WTC11 (cell line): ENCODE measurements at regions not wholly inside any gene's neighbourhood (a gene's known extent, or its start where the extent isn't known, plus 50 kb on each side); places are given as distances from the start of the nearest gene placed in this dataset.

Experiments used
- ATAC-seq: fragments of 200-7000 bp; cut with Tn5 transposase; 2 replicates; pipeline ENCODE4 v1.10.0; 2021; ENCODE audit warnings: mild to moderate bottlenecking, moderate library complexity
- CTCF ChIA-PET: fragments of 300-600 bp; sonication (Branson Sonifier 250); formaldehyde crosslinking; loops from one replicate; lab custom pipeline; 2021; ENCODE audit warnings: antibody characterized with exemption; lab: Charles Lee
- POLR2A ChIA-PET: fragments of 350-600 bp; sonication (Branson Sonifier 250); formaldehyde crosslinking; loops from one replicate; lab custom pipeline; 2021; ENCODE audit warnings: antibody characterized with exemption; lab: Charles Lee
- DNase-seq: peaks from one replicate; pipeline ENCODE4 v3.0.0; 2021; ENCODE audit warnings: low spot score
- H3K27ac Mint-ChIP-seq: 2 replicates; pipeline ENCODE4 v1.8.0; 2021; ENCODE audit warnings: mixed read lengths
- H3K27me3 Mint-ChIP-seq: 2 replicates; pipeline ENCODE4 v1.8.0; 2021; ENCODE audit warnings: low read depth, mild to moderate bottlenecking, moderate library complexity, mixed read lengths
- H3K36me3 Mint-ChIP-seq: 2 replicates; pipeline ENCODE4 v1.8.0; 2021; ENCODE audit warnings: mixed read lengths
- H3K4me1 Mint-ChIP-seq: 2 replicates; pipeline ENCODE4 v1.8.0; 2022; ENCODE audit warnings: mixed read lengths
- H3K4me3 Mint-ChIP-seq: 2 replicates; pipeline ENCODE4 v1.8.0; 2021; ENCODE audit warnings: mild to moderate bottlenecking, moderate library complexity, mixed read lengths
- H3K9me3 Mint-ChIP-seq: 2 replicates; pipeline ENCODE4 v1.8.0; 2021; ENCODE audit warnings: mixed read lengths
- AR ChIP-seq: fragments of 250-450 bp; sonication (Bioruptor Pico); IDR thresholded peaks from 2 replicates; pipeline ENCODE4 v1.9.0; 2021; ENCODE audit warnings: mild to moderate bottlenecking
- ELF4 ChIP-seq: sonication (generic); formaldehyde crosslinking; IDR thresholded peaks from 2 replicates; pipeline ENCODE4 v1.8.1; 2022; ENCODE audit warnings: low read depth, mild to moderate bottlenecking, moderate library complexity, missing genetic modification reagents
- EMX1 ChIP-seq: fragments of 250-450 bp; sonication (Bioruptor Pico); IDR thresholded peaks from 2 replicates; pipeline ENCODE4 v1.8.0; 2021; ENCODE audit warnings: mild to moderate bottlenecking
- ERG ChIP-seq: fragments of 250-450 bp; sonication (Bioruptor Pico); IDR thresholded peaks from 2 replicates; pipeline ENCODE4 v1.8.0; 2021; ENCODE audit warnings: mild to moderate bottlenecking
- FOXJ3 ChIP-seq: sonication (generic); formaldehyde crosslinking; IDR thresholded peaks from 2 replicates; pipeline ENCODE4 v1.9.0; 2021; ENCODE audit warnings: missing genetic modification reagents, mild to moderate bottlenecking, borderline replicate concordance
- HMGXB4 ChIP-seq: sonication (generic); formaldehyde crosslinking; IDR thresholded peaks from 2 replicates; pipeline ENCODE4 v1.8.1; 2023; ENCODE audit warnings: mild to moderate bottlenecking, moderate library complexity, missing genetic modification reagents
- JUN ChIP-seq: sonication (generic); formaldehyde crosslinking; IDR thresholded peaks from 2 replicates; pipeline ENCODE4 v1.8.0; 2023; ENCODE audit warnings: mild to moderate bottlenecking, missing genetic modification reagents
- MXD4 ChIP-seq: fragments of 250-450 bp; sonication (Bioruptor Pico); IDR thresholded peaks from 2 replicates; pipeline ENCODE4 v1.8.0; 2021; ENCODE audit warnings: mild to moderate bottlenecking, moderate library complexity, borderline replicate concordance
- NFYB ChIP-seq: sonication (generic); formaldehyde crosslinking; conservative IDR thresholded peaks from 2 replicates; pipeline ENCODE4 v1.8.0; 2022; ENCODE audit warnings: low read depth, missing genetic modification reagents
- NR3C1 ChIP-seq: sonication (generic); formaldehyde crosslinking; conservative IDR thresholded peaks from 2 replicates; pipeline ENCODE4 v1.8.1; 2023; ENCODE audit warnings: low read depth, mild to moderate bottlenecking, missing genetic modification reagents
- OVOL2 ChIP-seq: fragments of 250-450 bp; sonication (Bioruptor Pico); IDR thresholded peaks from 2 replicates; pipeline ENCODE4 v1.9.0; 2021; ENCODE audit warnings: mild to moderate bottlenecking, borderline replicate concordance
- PRDM15 ChIP-seq: sonication (generic); formaldehyde crosslinking; IDR thresholded peaks from 2 replicates; pipeline ENCODE4 v1.8.0; 2022; ENCODE audit warnings: missing genetic modification reagents
- PRRX2 ChIP-seq: fragments of 250-450 bp; sonication (Bioruptor Pico); IDR thresholded peaks from 2 replicates; pipeline ENCODE4 v1.8.0; 2021; ENCODE audit warnings: mild to moderate bottlenecking
- RELA ChIP-seq: sonication (generic); formaldehyde crosslinking; IDR thresholded peaks from 2 replicates; pipeline ENCODE4 v1.8.1; 2022; ENCODE audit warnings: missing genetic modification reagents, mild to moderate bottlenecking, borderline replicate concordance
- RORB ChIP-seq: fragments of 250-450 bp; sonication (Bioruptor Pico); IDR thresholded peaks from 2 replicates; pipeline ENCODE4 v1.9.0; 2021; ENCODE audit warnings: mild to moderate bottlenecking
- SOX15 ChIP-seq: fragments of 250-450 bp; sonication (Bioruptor Pico); IDR thresholded peaks from 2 replicates; pipeline ENCODE4 v1.9.0; 2021; ENCODE audit warnings: mild to moderate bottlenecking
- ZNF396 ChIP-seq: fragments of 250-450 bp; sonication (Bioruptor Pico); IDR thresholded peaks from 2 replicates; pipeline ENCODE4 v1.8.0; 2021; ENCODE audit warnings: mild to moderate bottlenecking, moderate library complexity, borderline replicate concordance
- ZNF425 ChIP-seq: fragments of 250-450 bp; sonication (Bioruptor Pico); conservative IDR thresholded peaks from 2 replicates; pipeline ENCODE4 v1.9.0; 2021; ENCODE audit warnings: mild to moderate bottlenecking
- ZNF532 ChIP-seq: fragments of 250-450 bp; sonication (Bioruptor Pico); IDR thresholded peaks from 2 replicates; pipeline ENCODE4 v1.9.0; 2021; ENCODE audit warnings: mild to moderate bottlenecking, borderline replicate concordance

- DNase-seq (no peak), ATAC-seq (no peak)
- no peaks in the 10 kb centered on the region for H3K4me1 Mint-ChIP-seq
- H3K4me3 Mint-ChIP-seq = no peak overlapping the region
- POLR2A ChIA-PET = no interaction called here
- H3K36me3 Mint-ChIP-seq = no peaks in the 10 kb centered on the region
- H3K9me3 Mint-ChIP-seq = no peaks in the 10 kb centered on the region
- H3K27me3 Mint-ChIP-seq = peaks cover 4% of the 10 kb centered on the region
- no peak overlapping the region for H3K27ac Mint-ChIP-seq
- TF ChIP-seq EMX1 (CRISPR knock-in tag) = no peak
- no peak for TF ChIP-seq NFYB
- TF ChIP-seq ERG = no peak
- TF ChIP-seq PRRX2 (CRISPR knock-in tag) = no peak
- TF ChIP-seq PRDM15 (CRISPR knock-in tag) = no peak
- TF ChIP-seq FOXJ3 (CRISPR knock-in tag) = no peak
- TF ChIP-seq MXD4 = no peak
- TF ChIP-seq NR3C1 = no peak
- CTCF ChIA-PET = no interaction called here
Measured at GRCh38 chr7:106523482-106523881, 137.5 kb downstream of the CCDC71L start.

GRCh38 chr7:106522696-106523095 is 138.3 kb downstream of the CCDC71L start:
- Mint-ChIP-seq H3K4me3 (no peak overlapping the region), H3K36me3 (no peaks in the 10 kb centered on the region), H3K9me3 (no peaks in the 10 kb centered on the region), H3K4me1 (no peaks in the 10 kb centered on the region), H3K27me3 (peaks cover 4% of the 10 kb centered on the region), H3K27ac (no peak overlapping the region)
- ChIA-PET POLR2A (no interaction called here), CTCF (no interaction called here)
- ATAC-seq = no peak
- no peak for DNase-seq
- TF ChIP-seq NR3C1 (no peak), ERG (no peak), ZNF532 (CRISPR knock-in tag) (no peak), ZNF425 (no peak), ELF4 (no peak), ZNF396 (no peak), RORB (CRISPR knock-in tag) (no peak), AR (CRISPR knock-in tag) (no peak), OVOL2 (CRISPR knock-in tag) (no peak), JUN (CRISPR knock-in tag) (no peak), SOX15 (CRISPR knock-in tag) (no peak), HMGXB4 (CRISPR knock-in tag) (no peak), RELA (no peak)
